SU-DHL-6 (cell line): ENCODE measurements at regions not wholly inside any gene's neighbourhood (a gene's known extent, or its start where the extent isn't known, plus 50 kb on each side); places are given as distances from the start of the nearest gene placed in this dataset.
A peak's percentile ranks its signal among the peaks of the same experiment; 100 is the strongest.
"Not testable (repeated sequence)": the region's sequence is repeated elsewhere in the genome, so short reads cannot be mapped to it uniquely, and the experiment has no call there.

Source experiments
- EZH2phosphoT487 ChIP-seq: fragments of 200-600 bp; sonication (generic), shearing (Covaris generic); conservative IDR thresholded peaks from 2 replicates; pipeline ENCODE4 v1.6.1; 2018; ENCODE audit warnings: mild to moderate bottlenecking, antibody characterized with exemption, low read length, moderate library complexity, mixed read lengths
- TF ChIP-seq, protein P1 (sequence below): fragments of 200-600 bp; sonication (generic); IDR thresholded peaks from one replicate; pipeline ENCODE4 v1.5.1; 2017; ENCODE audit warnings: antibody characterized with exemption, mild to moderate bottlenecking, low read length, moderate library complexity; ENCODE audit not compliant: insufficient read depth, poor library complexity, severe bottlenecking

DNA sequence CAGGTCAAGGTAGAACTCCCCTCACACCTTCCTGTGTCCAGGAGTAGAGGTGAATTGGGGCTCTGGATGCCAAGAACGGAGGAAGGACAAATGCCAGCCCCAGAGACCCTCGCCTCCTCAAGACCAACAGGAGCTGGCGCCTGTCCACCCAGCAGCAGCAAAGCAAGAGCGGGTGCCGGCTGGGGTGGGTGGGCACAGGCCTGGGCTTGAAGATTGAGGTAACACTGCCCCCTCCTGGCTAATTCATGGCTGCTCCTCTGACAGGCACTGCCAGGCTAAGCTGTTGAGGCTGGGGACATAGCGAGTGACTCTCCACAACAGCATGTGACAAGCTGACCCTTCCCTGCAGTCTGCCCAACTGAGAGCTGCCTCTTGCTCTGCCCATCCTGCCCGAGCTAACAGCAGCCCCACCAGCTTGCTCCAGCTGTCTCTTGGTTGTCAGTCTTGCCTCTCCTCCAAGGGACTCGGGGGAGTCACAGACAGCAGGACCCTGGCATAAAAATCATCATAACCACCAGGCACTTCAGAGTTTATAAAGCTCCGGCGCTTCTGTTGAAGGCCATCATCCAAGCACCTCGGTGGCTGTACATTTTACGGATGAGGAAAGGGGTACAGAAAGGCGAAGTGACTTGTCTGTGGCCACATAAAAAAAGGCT is 202.3 kb downstream of the TBC1D2B start:
- TF ChIP-seq, protein P1, sequence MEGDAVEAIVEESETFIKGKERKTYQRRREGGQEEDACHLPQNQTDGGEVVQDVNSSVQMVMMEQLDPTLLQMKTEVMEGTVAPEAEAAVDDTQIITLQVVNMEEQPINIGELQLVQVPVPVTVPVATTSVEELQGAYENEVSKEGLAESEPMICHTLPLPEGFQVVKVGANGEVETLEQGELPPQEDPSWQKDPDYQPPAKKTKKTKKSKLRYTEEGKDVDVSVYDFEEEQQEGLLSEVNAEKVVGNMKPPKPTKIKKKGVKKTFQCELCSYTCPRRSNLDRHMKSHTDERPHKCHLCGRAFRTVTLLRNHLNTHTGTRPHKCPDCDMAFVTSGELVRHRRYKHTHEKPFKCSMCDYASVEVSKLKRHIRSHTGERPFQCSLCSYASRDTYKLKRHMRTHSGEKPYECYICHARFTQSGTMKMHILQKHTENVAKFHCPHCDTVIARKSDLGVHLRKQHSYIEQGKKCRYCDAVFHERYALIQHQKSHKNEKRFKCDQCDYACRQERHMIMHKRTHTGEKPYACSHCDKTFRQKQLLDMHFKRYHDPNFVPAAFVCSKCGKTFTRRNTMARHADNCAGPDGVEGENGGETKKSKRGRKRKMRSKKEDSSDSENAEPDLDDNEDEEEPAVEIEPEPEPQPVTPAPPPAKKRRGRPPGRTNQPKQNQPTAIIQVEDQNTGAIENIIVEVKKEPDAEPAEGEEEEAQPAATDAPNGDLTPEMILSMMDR, result peak; percentile 31
- not testable (repeated sequence) for TF ChIP-seq EZH2phosphoT487
